MG63 (cell line): ENCODE measurements at regions not wholly inside any gene's neighbourhood (a gene's known extent, or its start where the extent isn't known, plus 50 kb on each side); places are given as distances from the start of the nearest gene placed in this dataset.

Source experiments
- DNase-seq: peaks from one replicate; pipeline ENCODE4 v3.0.0-alpha.2; 2020
- H3K27me3 ChIP-seq: fragments of 250-450 bp; sonication (Bioruptor Pico); 2 replicates; pipeline ENCODE4 v1.5.1; 2020; ENCODE audit warnings: mild to moderate bottlenecking, moderate library complexity
- H3K36me3 ChIP-seq: fragments of 250-450 bp; sonication (Bioruptor Pico); 2 replicates; pipeline ENCODE4 v1.5.1; 2020; ENCODE audit warnings: mild to moderate bottlenecking, moderate library complexity
- H3K4me3 ChIP-seq: fragments of 250-450 bp; sonication (Bioruptor Pico); 2 replicates; pipeline ENCODE4 v1.5.1; 2020; ENCODE audit warnings: mild to moderate bottlenecking, moderate library complexity
- H3K9me3 ChIP-seq: fragments of 250-450 bp; sonication (Bioruptor Pico); 2 replicates; pipeline ENCODE4 v1.5.1; 2020; ENCODE audit warnings: mild to moderate bottlenecking, moderate library complexity

DNA sequence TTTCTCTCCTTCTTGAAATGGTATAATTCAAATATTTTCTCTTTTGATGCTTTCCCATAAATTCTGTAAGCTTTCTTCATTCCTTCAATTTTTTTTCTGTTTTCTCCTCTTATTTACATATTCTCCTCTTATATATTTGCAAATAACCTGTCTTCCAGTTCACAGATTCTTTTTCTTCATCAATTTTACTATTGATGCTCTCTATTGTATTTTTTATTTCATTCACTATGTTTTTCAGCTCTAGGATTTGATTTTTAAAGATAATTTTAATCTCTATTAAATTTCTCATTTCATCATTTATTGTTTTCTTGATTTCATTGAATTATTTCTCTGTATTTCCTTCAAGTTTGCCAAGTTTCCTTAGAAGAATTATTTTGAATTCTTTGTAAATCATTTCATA lies 54.0 kb upstream of the PRPS1L1 start:
- H3K9me3 ChIP-seq: peaks cover 8% of the 10 kb centered on the region
- H3K27me3 ChIP-seq: no peaks in the 10 kb centered on the region
- no peak overlapping the region for H3K4me3 ChIP-seq
- DNase-seq: no peak
- no peaks in the 10 kb centered on the region for H3K36me3 ChIP-seq

DNA sequence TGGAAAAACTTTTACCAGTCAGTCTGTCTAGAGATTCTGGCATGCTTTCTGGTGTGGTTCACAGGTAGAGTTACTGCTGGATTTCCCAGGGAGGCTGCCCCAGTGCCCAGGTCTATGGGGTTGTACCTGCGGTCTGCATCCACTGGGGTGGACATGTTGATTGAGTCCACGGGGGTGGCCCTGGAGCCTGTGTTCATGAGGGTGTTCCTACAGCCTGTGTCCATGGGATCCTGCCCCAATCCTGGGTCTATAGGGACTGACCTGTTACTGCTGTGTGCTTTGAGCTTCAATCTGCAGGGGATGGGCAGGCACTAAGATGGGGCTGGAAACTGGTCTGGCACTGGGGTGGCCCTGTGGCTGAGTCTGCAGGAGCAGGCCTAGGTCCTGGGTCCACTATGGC lies 54.5 kb upstream of the PRPS1L1 start:
- H3K27me3 ChIP-seq: peaks cover 1% of the 10 kb centered on the region; the same call in 1 of the 2 replicates

DNA sequence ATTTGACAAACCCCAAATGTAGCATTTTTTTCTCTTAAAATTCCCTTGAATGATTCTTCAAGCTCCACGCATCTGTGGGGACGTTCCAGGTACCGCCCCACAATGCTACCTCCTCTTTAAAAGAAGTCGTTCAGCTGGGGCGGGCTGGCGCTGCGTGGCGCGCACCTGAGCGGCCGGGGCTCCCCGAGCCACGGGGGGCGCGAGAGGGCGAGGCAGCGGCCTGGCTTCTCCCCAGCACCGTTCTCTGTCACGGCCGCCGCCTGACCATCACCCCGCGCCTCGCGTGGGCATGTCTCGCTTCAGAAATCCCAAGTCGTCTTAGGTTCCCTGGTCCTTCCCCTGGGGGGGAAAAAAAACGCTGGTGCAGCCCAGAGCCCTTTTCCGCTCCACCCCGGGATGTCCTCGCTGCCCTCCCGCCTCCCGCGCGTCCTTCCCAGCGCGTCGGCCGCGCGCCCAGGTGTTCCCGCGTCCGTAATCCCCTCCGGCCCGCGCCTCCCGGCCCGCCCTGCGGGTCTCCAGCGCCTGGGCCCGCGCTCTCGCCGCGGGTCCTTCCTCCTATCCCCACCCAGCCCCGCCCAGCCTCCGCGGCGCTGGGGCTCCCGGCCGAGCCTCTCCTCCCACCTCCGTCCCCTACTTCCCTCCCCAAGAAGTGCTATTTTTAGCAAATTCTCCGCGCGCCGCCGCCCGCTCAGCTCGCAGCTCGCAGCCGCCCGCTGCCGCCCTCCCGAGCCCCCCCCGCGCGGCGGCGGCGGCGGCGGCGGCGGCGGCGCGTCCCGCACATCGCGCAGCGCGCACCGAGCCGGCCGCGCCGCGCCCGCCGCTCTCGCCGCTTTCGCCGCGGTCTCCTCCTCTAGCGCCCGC lies 58.7 kb upstream of the PRPS1L1 start:
- H3K36me3 ChIP-seq: no peaks in the 10 kb centered on the region
- peak; percentile 17 for DNase-seq
- peaks cover 13% of the 10 kb centered on the region; the same call in 1 of the 2 replicates for H3K27me3 ChIP-seq
- peak overlapping the region; percentile 51 for H3K4me3 ChIP-seq
- peaks cover 6% of the 10 kb centered on the region; the same call in 1 of the 2 replicates for H3K9me3 ChIP-seq

More for the DNA sequence above, 54.5 kb upstream of the PRPS1L1 start:
- Histone ChIP-seq H3K9me3 (peaks cover 8% of the 10 kb centered on the region), H3K36me3 (no peaks in the 10 kb centered on the region), H3K4me3 (no peak overlapping the region)
- no peak for DNase-seq

DNA sequence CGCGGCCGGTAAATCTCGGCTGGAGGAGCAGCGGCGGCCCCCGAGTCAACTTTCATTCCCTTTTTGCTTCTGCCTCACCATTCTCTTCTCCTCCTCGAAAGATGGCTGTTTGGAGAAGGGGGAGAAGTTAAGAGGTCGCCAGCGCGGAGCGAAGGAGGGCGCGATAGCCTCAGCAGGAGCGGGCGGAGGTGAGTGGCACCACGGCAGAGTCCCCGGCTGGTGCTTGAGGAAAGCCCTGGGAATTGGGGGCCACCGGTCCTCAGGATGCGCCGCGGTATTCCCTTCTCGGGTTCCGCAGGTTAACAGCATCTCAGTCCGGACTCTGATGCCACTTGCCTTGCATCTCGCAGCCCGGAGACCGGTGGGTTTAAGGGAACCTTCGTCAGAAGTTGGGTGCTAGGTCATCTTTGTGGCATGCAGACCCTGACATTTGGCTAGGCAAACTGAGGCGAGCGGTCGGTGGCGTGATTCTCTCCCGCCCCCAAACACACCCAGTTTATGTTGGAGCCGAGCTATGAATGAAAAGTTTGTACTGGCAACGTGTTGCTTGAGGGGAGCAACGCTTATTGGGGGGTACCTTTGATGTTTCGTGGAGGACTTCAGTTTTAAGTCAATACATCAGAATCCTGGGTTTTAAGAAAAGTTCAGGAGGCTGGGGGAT lies 59.5 kb upstream of the PRPS1L1 start:
- no peaks in the 10 kb centered on the region for H3K36me3 ChIP-seq
- H3K27me3 ChIP-seq: peaks cover 13% of the 10 kb centered on the region; the same call in 1 of the 2 replicates
- no peaks in the 10 kb centered on the region for H3K9me3 ChIP-seq
- DNase-seq: no peak
- H3K4me3 ChIP-seq: peak overlapping the region; percentile 51

DNA sequence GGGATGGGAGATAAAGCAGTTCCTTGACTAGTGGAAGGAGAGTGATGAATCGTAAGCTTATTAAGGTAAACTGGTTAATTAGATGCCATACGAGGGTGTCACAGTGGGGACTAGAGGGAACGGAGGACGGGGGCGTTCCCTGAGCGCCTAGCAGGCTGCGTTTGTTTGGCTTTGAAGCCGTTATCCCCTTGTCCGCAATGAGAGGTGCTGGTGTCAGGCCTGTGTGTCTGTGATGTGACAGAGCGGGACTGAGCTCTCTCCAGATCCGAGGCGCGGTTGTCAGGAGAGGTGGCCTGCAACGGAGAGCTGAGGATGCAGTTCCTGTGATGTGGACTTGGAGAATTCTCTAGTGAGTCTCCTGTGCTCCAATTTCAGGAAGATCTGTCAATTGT lies 60.0 kb upstream of the PRPS1L1 start:
- no peak for DNase-seq
- H3K36me3 ChIP-seq: no peaks in the 10 kb centered on the region
- H3K9me3 ChIP-seq: no peaks in the 10 kb centered on the region
- peaks cover 13% of the 10 kb centered on the region; the same call in 1 of the 2 replicates for H3K27me3 ChIP-seq
- no peak overlapping the region for H3K4me3 ChIP-seq

DNA sequence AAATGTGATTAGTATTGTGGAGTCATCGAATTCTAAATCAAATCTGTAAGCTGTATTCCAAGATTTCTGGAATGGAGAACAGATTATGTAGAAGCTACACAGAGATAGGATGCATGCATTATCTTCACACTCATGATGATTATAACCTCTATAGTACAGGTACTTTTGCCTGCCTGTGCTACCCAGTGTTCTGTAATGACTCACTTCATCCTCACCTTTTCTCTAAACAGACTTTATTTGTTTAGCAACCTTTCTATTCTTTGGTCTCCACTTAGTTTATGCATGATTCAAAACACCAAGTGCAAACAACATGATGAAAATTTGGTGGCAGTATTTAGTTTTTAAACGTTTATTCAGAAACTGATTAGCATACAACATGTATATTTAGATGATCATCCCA lies 68.4 kb upstream of the PRPS1L1 start:
- DNase-seq: no peak
- Histone ChIP-seq H3K4me3 (no peak overlapping the region), H3K9me3 (no peaks in the 10 kb centered on the region), H3K36me3 (no peaks in the 10 kb centered on the region), H3K27me3 (no peaks in the 10 kb centered on the region)

DNA sequence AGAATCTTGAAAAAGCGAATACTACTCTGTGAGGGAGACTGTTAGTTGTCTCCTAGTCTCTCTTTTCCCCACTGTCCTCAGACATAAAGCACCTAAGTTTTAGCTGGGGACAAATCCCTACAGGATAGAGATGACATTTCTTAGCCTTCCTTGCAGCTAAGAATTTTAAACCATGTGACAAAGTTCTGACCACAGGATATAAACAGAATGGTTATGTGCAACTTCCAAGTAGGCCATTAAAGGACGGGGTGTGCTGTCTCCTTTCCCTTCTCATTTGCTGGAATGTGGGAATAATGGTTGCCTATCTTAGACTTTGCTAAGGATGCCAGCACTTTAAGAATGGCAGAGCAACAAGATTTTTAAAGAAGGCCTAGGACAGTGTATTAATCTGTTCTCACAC lies 74.9 kb upstream of the PRPS1L1 start:
- H3K36me3 ChIP-seq: no peaks in the 10 kb centered on the region
- H3K27me3 ChIP-seq: no peaks in the 10 kb centered on the region
- H3K9me3 ChIP-seq: no peaks in the 10 kb centered on the region
- no peak for DNase-seq
- no peak overlapping the region for H3K4me3 ChIP-seq

DNA sequence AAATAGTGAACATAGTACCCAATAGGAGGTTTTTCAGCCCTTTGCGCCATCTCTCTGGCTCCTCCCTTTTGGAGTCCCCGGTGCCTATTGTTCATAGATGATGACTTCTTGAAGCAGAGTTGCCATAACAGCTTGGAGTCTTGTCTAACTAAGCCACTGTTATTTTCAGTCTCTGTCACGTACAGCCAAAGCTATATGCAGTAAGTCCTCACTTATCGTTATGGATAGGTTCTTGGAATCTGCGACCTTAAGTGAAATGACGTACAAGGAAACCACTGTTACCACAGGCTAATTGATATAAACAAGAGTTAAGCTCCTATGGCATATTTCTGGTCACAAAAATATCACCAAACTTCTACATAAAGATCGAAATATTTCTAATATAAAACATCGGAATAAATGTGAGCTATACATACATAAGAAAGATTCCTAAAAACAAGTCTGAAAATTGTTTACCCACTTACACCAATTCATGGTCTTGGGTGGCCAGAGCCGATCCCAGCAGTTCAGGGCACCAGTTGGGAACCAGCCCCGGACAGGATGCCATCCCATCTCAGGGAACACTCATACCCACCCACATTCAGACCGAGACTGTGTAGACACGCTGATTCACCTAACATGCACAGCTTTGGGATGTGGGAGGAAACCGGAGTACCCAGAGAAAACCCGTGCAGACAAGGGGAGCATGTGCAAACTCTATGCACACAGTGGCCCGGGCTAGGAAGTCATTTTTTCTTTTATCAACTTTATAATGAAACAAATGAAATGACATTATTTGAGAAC lies 76.0 kb upstream of the PRPS1L1 start:
- no peak for DNase-seq
- Histone ChIP-seq H3K27me3 (no peaks in the 10 kb centered on the region), H3K9me3 (no peaks in the 10 kb centered on the region), H3K36me3 (no peaks in the 10 kb centered on the region), H3K4me3 (no peak overlapping the region)

DNA sequence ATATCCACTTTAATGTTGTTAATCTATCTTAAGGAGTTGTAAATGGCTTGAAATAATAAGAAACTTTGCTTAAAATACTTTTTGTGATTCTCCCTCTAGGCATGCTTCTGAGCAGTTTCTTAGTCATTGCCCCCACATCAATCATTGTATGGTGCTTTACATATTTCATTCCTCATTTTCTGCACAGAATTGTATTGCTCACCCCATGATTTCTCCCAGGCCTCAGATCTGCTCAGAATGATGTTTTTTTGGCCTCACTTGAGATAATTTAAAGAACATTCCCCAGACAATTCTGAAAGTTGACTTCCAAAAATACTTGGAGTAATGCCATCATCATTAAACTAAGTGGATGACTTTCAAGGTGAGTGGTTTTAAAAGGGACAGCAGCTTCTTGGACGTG lies 82.1 kb upstream of the PRPS1L1 start:
- no peak for DNase-seq
- Histone ChIP-seq H3K27me3 (no peaks in the 10 kb centered on the region), H3K36me3 (no peaks in the 10 kb centered on the region), H3K9me3 (no peaks in the 10 kb centered on the region), H3K4me3 (no peak overlapping the region)

DNA sequence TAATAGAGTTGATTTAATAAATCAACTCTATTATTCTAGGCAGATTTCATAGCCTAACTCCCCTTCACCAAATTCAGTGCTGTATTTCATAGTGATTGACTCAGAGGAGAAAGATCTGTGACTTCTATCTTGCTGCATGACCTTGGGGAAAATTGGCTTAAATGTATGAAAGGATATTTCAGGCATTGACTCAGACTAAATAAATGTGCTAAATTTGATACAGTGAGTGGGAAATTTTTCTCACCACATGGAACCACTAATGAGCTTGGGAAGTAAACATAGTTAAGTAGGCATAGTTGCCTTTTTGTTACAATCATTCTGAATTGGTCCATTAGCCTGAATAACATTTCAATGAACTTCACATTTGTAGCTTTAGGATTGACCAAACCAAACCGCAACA lies 89.0 kb upstream of the PRPS1L1 start:
- no peak for DNase-seq
- Histone ChIP-seq H3K4me3 (no peak overlapping the region), H3K27me3 (no peaks in the 10 kb centered on the region), H3K9me3 (no peaks in the 10 kb centered on the region), H3K36me3 (no peaks in the 10 kb centered on the region)

DNA sequence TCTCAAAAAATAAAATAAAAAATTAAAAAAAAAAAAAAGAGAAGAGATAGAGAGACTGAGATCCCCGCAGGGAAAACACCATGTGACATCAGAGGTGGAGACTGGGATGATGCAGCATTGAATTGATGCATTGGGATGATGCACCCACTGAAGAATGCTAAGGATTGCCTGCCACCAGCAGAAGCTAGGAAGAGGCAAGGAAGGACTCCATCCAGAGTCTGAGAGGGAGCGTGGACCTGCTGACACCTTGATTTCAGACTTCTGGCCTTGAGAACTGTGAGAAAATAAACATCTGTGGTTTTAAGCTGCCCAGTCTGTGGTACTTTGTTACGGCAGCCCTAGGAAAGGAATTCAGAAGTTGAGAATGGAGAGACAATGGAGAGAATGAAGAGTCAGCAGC lies 89.8 kb upstream of the PRPS1L1 start:
- no peak for DNase-seq
- no peak overlapping the region for H3K4me3 ChIP-seq
- H3K36me3 ChIP-seq: no peaks in the 10 kb centered on the region
- no peaks in the 10 kb centered on the region for H3K27me3 ChIP-seq
- H3K9me3 ChIP-seq: no peaks in the 10 kb centered on the region

DNA sequence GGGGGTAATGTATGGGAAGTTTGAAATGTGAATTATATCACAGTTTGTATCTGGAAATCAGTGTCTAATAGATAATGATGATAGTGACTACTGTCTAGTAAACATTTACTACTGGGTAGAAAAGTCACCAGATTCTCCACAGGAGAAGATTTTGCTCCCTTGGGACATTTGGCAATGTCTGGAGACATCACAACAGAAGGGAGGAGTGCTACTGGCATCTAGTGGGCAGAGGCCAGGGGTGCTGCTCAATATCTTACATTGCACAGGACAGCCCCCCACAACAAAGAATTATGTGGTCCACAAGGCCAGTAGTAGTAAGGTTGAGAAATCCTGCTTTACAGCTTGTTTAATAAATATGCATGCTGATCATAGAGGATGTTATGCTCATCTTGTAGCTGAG lies 92.3 kb upstream of the PRPS1L1 start:
- Histone ChIP-seq H3K36me3 (no peaks in the 10 kb centered on the region), H3K9me3 (no peaks in the 10 kb centered on the region), H3K27me3 (no peaks in the 10 kb centered on the region), H3K4me3 (no peak overlapping the region)
- DNase-seq: no peak

DNA sequence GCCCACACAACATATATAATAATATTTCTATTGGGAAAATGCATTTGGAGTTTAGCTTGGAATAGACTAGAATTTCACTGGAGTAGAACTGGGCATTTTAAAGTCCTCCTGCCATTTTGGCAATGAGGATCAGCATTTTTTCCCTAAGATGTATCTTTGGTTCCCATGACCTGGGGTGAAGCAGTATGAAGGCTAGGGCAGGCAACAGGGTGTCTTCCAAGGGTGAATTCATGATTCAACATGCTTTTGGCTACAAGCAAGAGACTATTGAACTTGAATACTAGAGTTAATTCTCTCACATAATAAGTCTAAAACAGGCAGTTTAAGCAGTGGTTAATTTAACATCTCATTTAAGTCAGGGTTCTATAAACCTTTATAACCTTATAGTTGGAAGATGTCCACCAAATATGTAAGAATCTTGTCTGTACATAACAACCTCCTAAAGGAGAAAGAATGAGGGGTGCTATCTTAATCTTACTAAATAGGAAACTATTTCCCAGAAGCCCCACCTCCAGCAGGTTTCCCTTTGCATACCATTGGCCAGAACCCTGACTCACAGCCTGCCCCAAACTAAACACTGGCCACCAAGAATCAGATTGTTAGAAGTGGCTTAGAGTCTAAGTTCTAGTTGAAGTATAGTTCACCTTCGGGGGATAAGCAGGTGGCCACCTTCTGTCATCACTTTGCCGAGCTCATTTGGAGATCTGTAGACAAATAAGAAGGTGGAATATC lies 96.0 kb upstream of the PRPS1L1 start:
- Histone ChIP-seq H3K9me3 (no peaks in the 10 kb centered on the region), H3K4me3 (no peak overlapping the region), H3K27me3 (no peaks in the 10 kb centered on the region), H3K36me3 (no peaks in the 10 kb centered on the region)
- no peak for DNase-seq

DNA sequence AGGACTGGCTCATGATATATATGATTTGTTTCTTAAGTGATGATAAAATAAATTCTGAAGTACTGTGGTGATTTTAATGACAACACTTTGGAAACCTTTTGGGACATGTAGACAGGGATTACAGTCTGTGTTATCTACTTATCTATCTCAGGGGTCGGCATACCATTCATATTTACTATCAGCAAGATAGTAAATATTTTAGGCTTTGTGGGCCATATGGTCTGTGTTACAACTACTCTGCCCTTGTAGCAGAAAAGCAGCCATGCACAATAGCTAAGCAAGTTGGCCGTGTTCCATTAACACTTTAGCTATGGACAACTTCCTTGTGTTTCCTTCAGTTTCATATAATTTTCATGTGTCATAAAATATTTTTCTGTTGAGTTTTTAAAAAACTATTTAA lies 97.8 kb upstream of the PRPS1L1 start:
- no peaks in the 10 kb centered on the region for H3K9me3 ChIP-seq
- H3K4me3 ChIP-seq: no peak overlapping the region
- no peak for DNase-seq
- H3K27me3 ChIP-seq: no peaks in the 10 kb centered on the region
- no peaks in the 10 kb centered on the region for H3K36me3 ChIP-seq

DNA sequence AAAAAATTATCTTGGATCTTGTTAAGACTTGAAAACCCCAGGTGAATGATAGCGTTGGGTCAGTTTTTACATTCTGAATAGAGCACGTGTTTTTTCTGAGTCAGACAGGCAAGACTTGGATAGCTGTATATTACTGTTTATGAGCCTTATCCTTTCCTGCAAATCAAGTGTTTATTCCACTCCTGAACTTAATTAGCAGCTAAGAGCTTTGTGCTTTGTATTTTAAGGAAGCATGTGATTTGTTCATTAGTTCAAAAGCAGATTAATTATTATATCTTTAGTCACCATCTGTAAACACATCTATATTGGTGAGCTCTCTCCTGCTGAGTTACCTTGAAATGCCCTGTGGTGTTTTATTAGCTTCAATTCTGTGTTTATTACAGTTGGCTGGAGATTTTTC lies 98.6 kb upstream of the PRPS1L1 start:
- DNase-seq: no peak
- Histone ChIP-seq H3K9me3 (no peaks in the 10 kb centered on the region), H3K36me3 (no peaks in the 10 kb centered on the region), H3K27me3 (no peaks in the 10 kb centered on the region), H3K4me3 (no peak overlapping the region)

DNA sequence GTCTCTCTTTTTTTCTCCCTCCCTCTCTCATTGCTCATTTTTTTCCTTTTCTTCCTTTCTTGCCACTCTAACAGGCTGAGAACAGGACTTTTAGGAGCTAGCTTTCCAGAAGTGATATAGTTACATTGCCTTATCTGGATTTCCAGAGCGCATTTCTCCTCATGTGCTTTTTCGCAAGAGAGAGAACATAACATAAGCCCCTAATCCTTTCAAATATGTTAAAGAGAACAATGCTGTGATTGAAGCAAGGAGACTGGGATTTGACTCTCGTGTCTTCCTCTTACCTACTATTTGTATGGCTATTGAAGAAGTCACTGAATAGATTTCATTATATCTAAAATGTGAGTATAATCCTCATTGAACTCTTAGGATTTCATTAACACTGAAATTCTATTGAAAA lies 101.2 kb upstream of the PRPS1L1 start:
- H3K36me3 ChIP-seq: no peaks in the 10 kb centered on the region
- no peaks in the 10 kb centered on the region for H3K9me3 ChIP-seq
- H3K27me3 ChIP-seq: no peaks in the 10 kb centered on the region
- no peak overlapping the region for H3K4me3 ChIP-seq
- DNase-seq: no peak

DNA sequence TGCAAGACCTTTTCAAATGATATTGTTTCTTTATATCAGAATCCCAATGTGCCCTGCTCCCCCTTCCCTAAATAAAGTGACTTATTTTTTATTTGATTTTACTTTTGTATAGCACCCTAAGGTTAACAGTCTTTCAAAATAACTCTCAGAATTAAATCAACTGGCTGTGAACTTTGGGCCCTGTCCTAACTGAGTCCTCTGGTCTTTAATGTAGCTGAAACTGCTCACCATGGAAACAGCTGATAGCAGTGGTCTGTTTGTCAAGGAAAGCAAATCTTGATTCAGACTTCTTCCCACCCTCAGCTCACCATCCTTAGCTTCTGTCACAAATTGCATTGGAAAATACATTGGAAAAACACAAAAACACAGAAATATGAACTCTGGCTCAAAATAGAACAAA lies 105.2 kb upstream of the PRPS1L1 start:
- H3K4me3 ChIP-seq: no peak overlapping the region
- no peaks in the 10 kb centered on the region for H3K27me3 ChIP-seq

More for the DNA sequence above, 105.2 kb upstream of the PRPS1L1 start:
- no peaks in the 10 kb centered on the region for H3K36me3 ChIP-seq
- H3K9me3 ChIP-seq: no peaks in the 10 kb centered on the region
- no peak for DNase-seq
